GM12878 (cell line): ENCODE measurements at regions not wholly inside any gene's neighbourhood (a gene's known extent, or its start where the extent isn't known, plus 50 kb on each side); places are given as distances from the start of the nearest gene placed in this dataset.

Experiments
- ATAC-seq: fragments of 200-7000 bp; cut with Tn5 transposase; 3 replicates; pipeline ENCODE4 v1.9.1; 2020; ENCODE audit warnings: mild to moderate bottlenecking, moderate library complexity
- BruUV-seq: library from RNA; stranded (reverse); fragments of 400-500 nt; replicated peaks from 2 replicates; lab custom pipeline; 2021; lab: Mats Ljungman, UMichigan
- CTCF ChIA-PET: fragments of 300-600 bp; sonication (Branson Sonifier 250); formaldehyde crosslinking; extraction: SDS; loops from one replicate; lab custom pipeline; 2021; ENCODE audit warnings: inconsistent platforms; lab: Yijun Ruan, JAX
- POLR2A ChIA-PET: fragments of 350-600 bp; formaldehyde crosslinking; extraction: SDS; loops from one replicate; lab custom pipeline; 2021; ENCODE audit warnings: inconsistent platforms; lab: Charles Lee
- RAD21 ChIA-PET: fragments of 300-600 bp; sonication (Branson Sonifier 250); formaldehyde crosslinking; loops from one replicate; lab custom pipeline; 2023; ENCODE audit warnings: antibody characterized with exemption; ENCODE audit not compliant: unreplicated experiment; lab: Charles Lee
- SMC1A ChIA-PET: fragments of 300-600 bp; sonication (Branson Sonifier 250); formaldehyde crosslinking; loops from one replicate; lab custom pipeline; 2023; ENCODE audit not compliant: unreplicated experiment, uncharacterized antibody; lab: Charles Lee
- DNase-seq: peaks from one replicate; pipeline ENCODE4 v3.0.0-alpha.2; 2011; ENCODE audit warnings: low read depth, low spot score
- FAIRE-seq: peaks from 3 replicates; lab custom pipeline; 2011; peaks lifted over from hg19 to GRCh38; lab: Jason Lieb, UNC
- H2AFZ ChIP-seq: 2 replicates; pipeline ENCODE4 v1.6.0; 2011; ENCODE audit warnings: low read depth, low read length, control low read depth; ENCODE audit not compliant: control insufficient read depth
- H3K27ac ChIP-seq: 2 replicates; pipeline ENCODE4 v1.5.1; 2011; ENCODE audit warnings: control low read depth; ENCODE audit not compliant: control insufficient read depth, insufficient read depth
- H3K27me3 ChIP-seq, 2 experiments: replicated peaks in 1 of 2; 2 replicates each; pipeline versions ENCODE4 v1.6.0 to v1.6.1; 2011; ENCODE audit warnings: low read length in 1 of 2; ENCODE audit not compliant: control insufficient read depth in 2 of 2, insufficient read depth in 2 of 2
- H3K36me3 ChIP-seq, 2 experiments: 2 replicates each; pipeline ENCODE4 v1.5.1; 2011; ENCODE audit warnings: low read length in 1 of 2; ENCODE audit not compliant: control insufficient read depth in 2 of 2, insufficient read depth in 2 of 2
- H3K4me1 ChIP-seq: 2 replicates; pipeline ENCODE4 v1.6.1; 2011; ENCODE audit warnings: mild to moderate bottlenecking, low read length, moderate library complexity, mixed read lengths; ENCODE audit not compliant: control insufficient read depth, insufficient read depth
- H3K4me2 ChIP-seq: 2 replicates; pipeline ENCODE4 v1.6.0; 2011; ENCODE audit warnings: control low read depth; ENCODE audit not compliant: control insufficient read depth, insufficient read depth
- H3K4me3 ChIP-seq: fragments of 200-600 bp; sonication (generic); 2 replicates; pipeline ENCODE4 v1.5.1; 2016
- H3K79me2 ChIP-seq: 2 replicates; pipeline ENCODE4 v1.6.0; 2011; ENCODE audit warnings: low read length; ENCODE audit not compliant: control insufficient read depth, insufficient read depth
- H3K9ac ChIP-seq: 2 replicates; pipeline ENCODE4 v1.8.0; 2011; ENCODE audit warnings: low read length, control low read depth, mixed read lengths; ENCODE audit not compliant: control insufficient read depth, insufficient read depth
- H3K9me3 ChIP-seq: replicated peaks from 3 replicates; pipeline ENCODE4 v1.5.1; 2011; ENCODE audit warnings: mild to moderate bottlenecking, low read length; ENCODE audit not compliant: control insufficient read depth, insufficient read depth
- H4K20me1 ChIP-seq: 2 replicates; pipeline ENCODE4 v1.6.0; 2011; ENCODE audit not compliant: control insufficient read depth, insufficient read depth
- BCLAF1 ChIP-seq: fragments of 450-650 bp; IDR thresholded peaks from 2 replicates; pipeline ENCODE4 v1.6.1; 2017; ENCODE audit warnings: antibody characterized with exemption, mild to moderate bottlenecking, moderate library complexity
- CBX3 ChIP-seq: fragments of 200-600 bp; sonication (generic); IDR thresholded peaks from 2 replicates; pipeline ENCODE4 v1.6.1; 2016; ENCODE audit warnings: low read depth, borderline replicate concordance
- CHD1 ChIP-seq: IDR thresholded peaks from 2 replicates; pipeline ENCODE4 v1.6.1; 2012; ENCODE audit warnings: low read depth, low read length, improper control_type of control experiment
- E4F1 ChIP-seq: fragments of 450-650 bp; IDR thresholded peaks from 2 replicates; pipeline ENCODE4 v1.6.1; 2018; ENCODE audit warnings: borderline replicate concordance, mild to moderate bottlenecking; ENCODE audit not compliant: partially characterized antibody
- GABPA ChIP-seq: IDR thresholded peaks from 2 replicates; pipeline ENCODE4 v1.6.1; 2014; ENCODE audit warnings: antibody characterized with exemption, low read depth, mild to moderate bottlenecking, inconsistent platforms
- IRF3 ChIP-seq: fragments of 450-650 bp; IDR thresholded peaks from 2 replicates; pipeline ENCODE4 v1.6.1; 2014; ENCODE audit warnings: mild to moderate bottlenecking
- MAX ChIP-seq: IDR thresholded peaks from 2 replicates; pipeline ENCODE4 v1.6.1; 2012; ENCODE audit warnings: low read depth, low read length, improper control_type of control experiment
- RAD51 ChIP-seq: fragments of 450-650 bp; IDR thresholded peaks from 2 replicates; pipeline ENCODE4 v1.6.1; 2016; ENCODE audit warnings: moderate library complexity, mild to moderate bottlenecking, inconsistent platforms
- RUNX3 ChIP-seq: IDR thresholded peaks from 2 replicates; pipeline ENCODE4 v1.6.1; 2012; ENCODE audit warnings: low read length, inconsistent platforms
- SMAD1 ChIP-seq: fragments of 450-650 bp; IDR thresholded peaks from 2 replicates; pipeline ENCODE4 v1.6.1; 2018; ENCODE audit warnings: mild to moderate bottlenecking, low read depth; ENCODE audit not compliant: partially characterized antibody
- SMAD5 ChIP-seq: IDR thresholded peaks from 2 replicates; pipeline ENCODE4 v1.6.1; 2016; ENCODE audit warnings: antibody characterized with exemption, low read depth
- SREBF2 ChIP-seq: IDR thresholded peaks from 2 replicates; pipeline ENCODE4 v1.6.1; 2012; ENCODE audit warnings: mild to moderate bottlenecking, low read length
- TAF1 ChIP-seq: IDR thresholded peaks from 2 replicates; pipeline ENCODE4 v1.6.1; 2011; ENCODE audit warnings: mild to moderate bottlenecking, low read depth, low read length, borderline replicate concordance
- WRNIP1 ChIP-seq: IDR thresholded peaks from 2 replicates; pipeline ENCODE4 v1.6.1; 2011; ENCODE audit warnings: low read depth, low read length, improper control_type of control experiment, borderline replicate concordance
- ZNF207 ChIP-seq: fragments of 450-650 bp; IDR thresholded peaks from 2 replicates; pipeline ENCODE4 v1.6.1; 2014; ENCODE audit warnings: antibody characterized with exemption, mild to moderate bottlenecking, borderline replicate concordance
- in situ Hi-C: fragments of 300-500 bp; cut with MboI; formaldehyde crosslinking; loops from 9 replicates; pipeline ENCODE4 v1.14.3; 2018; ENCODE audit warnings: mixed read lengths
- intact Hi-C: fragments of 100-400 bp; cut with micrococcal nuclease; formaldehyde crosslinking; loops from one replicate; pipeline ENCODE4 v1.14.2; 2022; ENCODE audit not compliant: unreplicated experiment

GRCh38 chr14:106778986-106779385, 1252.6 kb downstream of the TMEM121 start:
- no peak for ATAC-seq
- Histone ChIP-seq H3K27me3 (no peaks in the 10 kb centered on the region), H3K4me2 (no peak overlapping the region), H3K27ac (no peak overlapping the region), H3K4me3 (no peak overlapping the region), H2AFZ (no peak overlapping the region), H3K4me1 (peaks cover 3% of the 10 kb centered on the region; the same call in 1 of the 2 replicates), H3K9me3 (peaks cover 1% of the 10 kb centered on the region; the same call in 1 of the 3 replicates), H3K79me2 (no peaks in the 10 kb centered on the region), H3K36me3 (no peaks in the 10 kb centered on the region), H3K9ac (no peak overlapping the region), H4K20me1 (no peaks in the 10 kb centered on the region)
- POLR2A ChIA-PET: no interaction called here
- CTCF ChIA-PET: interaction anchor here (0.9 to 1.2 kb wide), 4 partner anchors 11 to 102 kb away, joined by 3 to 4 read pairs (median 4); no protein-coding TSS in a partner anchor
- RAD21 ChIA-PET: interaction anchor here (1.3 kb wide), 1 partner anchor 11 kb away, joined by 3 read pairs; no protein-coding TSS in a partner anchor
- no peak for DNase-seq
- no peak for FAIRE-seq
- no TSS peak for BruUV-seq
- SMC1A ChIA-PET: no interaction called here
- in situ Hi-C loops: no loop called here
- intact Hi-C loops: no loop called here
- TF ChIP-seq IRF3 (no peak), WRNIP1 (no peak), E4F1 (no peak), CBX3 (no peak), SMAD1 (no peak), MAX (no peak), TAF1 (no peak), SMAD5 (no peak), ZNF207 (no peak), BCLAF1 (no peak), RUNX3 (no peak), RAD51 (no peak), CHD1 (no peak), SREBF2 (no peak), GABPA (no peak)
